Large intestine (tissue), 3 donors: ENCODE measurements at regions not wholly inside any gene's neighbourhood (a gene's known extent, or its start where the extent isn't known, plus 50 kb on each side); places are given as distances from the start of the nearest gene placed in this dataset.
"Not testable (repeated sequence)": the region's sequence is repeated elsewhere in the genome, so short reads cannot be mapped to it uniquely, and the experiment has no call there.

Experiments
- DNase-seq, 2 donors: peaks; one replicate each; pipeline versions ENCODE4 v3.0.0 to v3.0.0-alpha.2; 2013
- H3K27ac ChIP-seq: one replicate; pipeline ENCODE4 v1.5.1; 2013; ENCODE audit warnings: low read length
- H3K27me3 ChIP-seq: 2 replicates; pipeline ENCODE4 v1.6.1; 2013; ENCODE audit warnings: low read length; ENCODE audit not compliant: control insufficient read depth, insufficient read depth
- H3K36me3 ChIP-seq: 2 replicates; pipeline ENCODE4 v1.6.1; 2013; ENCODE audit warnings: low read length; ENCODE audit not compliant: control insufficient read depth, insufficient read depth
- H3K4me1 ChIP-seq: one replicate; pipeline ENCODE4 v1.6.1; 2013; ENCODE audit warnings: low read length; ENCODE audit not compliant: control insufficient read depth, insufficient read depth
- H3K4me3 ChIP-seq: one replicate; pipeline ENCODE4 v1.5.1; 2013; ENCODE audit warnings: low read length
- H3K9me3 ChIP-seq: one replicate; pipeline ENCODE4 v1.6.1; 2013; ENCODE audit warnings: mild to moderate bottlenecking, low read depth, low read length, moderate library complexity; ENCODE audit not compliant: control insufficient read depth
- WGBS: methylation state at CpG from one replicate; pipeline ENCODE4 v1.1.5; 2013; ENCODE audit warnings: low lambda C conversion rate; ENCODE audit not compliant: insufficient coverage; 5-methylcytosine and 5-hydroxymethylcytosine counted together

- DNase-seq = no peak
- H3K4me3 ChIP-seq = no peak overlapping the region
- H3K27ac ChIP-seq = no peak overlapping the region
- H3K36me3 ChIP-seq = no peaks in the 10 kb centered on the region
- no peaks in the 10 kb centered on the region for H3K27me3 ChIP-seq
- no peaks in the 10 kb centered on the region for H3K4me1 ChIP-seq
- no peaks in the 10 kb centered on the region for H3K9me3 ChIP-seq
- WGBS = 88% methylated on average over 1 of the region's 2 CpGs
These were observed 626.6 kb upstream of the ADGRB3 start for GRCh38 chr6:68008445-68008844.

GRCh38 chr6:68007717-68008116 lies 627.4 kb upstream of the ADGRB3 start:
- H3K27me3 ChIP-seq = no peaks in the 10 kb centered on the region
- no peak overlapping the region for H3K4me3 ChIP-seq
- no peaks in the 10 kb centered on the region for H3K4me1 ChIP-seq
- no peaks in the 10 kb centered on the region for H3K36me3 ChIP-seq
- H3K27ac ChIP-seq = no peak overlapping the region
- DNase-seq = no peak
- no peaks in the 10 kb centered on the region for H3K9me3 ChIP-seq

- no peak overlapping the region for H3K4me3 ChIP-seq
- no peak for DNase-seq
- no peaks in the 10 kb centered on the region for H3K4me1 ChIP-seq
These were observed 648.3 kb upstream of the ADGRB3 start for GRCh38 chr6:67986694-67987232.

GRCh38 chr6:67976486-67976885 lies 658.6 kb upstream of the ADGRB3 start:
- no peak overlapping the region for H3K27ac ChIP-seq
- H3K9me3 ChIP-seq = no peaks in the 10 kb centered on the region
- no peaks in the 10 kb centered on the region for H3K36me3 ChIP-seq
- WGBS = 80% methylated on average over 1 of the region's 2 CpGs
- H3K4me1 ChIP-seq = no peaks in the 10 kb centered on the region
- H3K27me3 ChIP-seq = no peaks in the 10 kb centered on the region
- H3K4me3 ChIP-seq = no peak overlapping the region
- DNase-seq = no peak

More at GRCh38 chr6:67986694-67987232, 648.3 kb upstream of the ADGRB3 start:
- H3K27ac ChIP-seq = no peak overlapping the region
- H3K9me3 ChIP-seq = no peaks in the 10 kb centered on the region
- no peaks in the 10 kb centered on the region for H3K27me3 ChIP-seq
- H3K36me3 ChIP-seq = no peaks in the 10 kb centered on the region

- Histone ChIP-seq H3K27me3 (no peaks in the 10 kb centered on the region), H3K27ac (no peak overlapping the region), H3K36me3 (no peaks in the 10 kb centered on the region), H3K4me1 (no peaks in the 10 kb centered on the region), H3K9me3 (no peaks in the 10 kb centered on the region), H3K4me3 (no peak overlapping the region)
- no peak for DNase-seq
These were observed 660.2 kb upstream of the ADGRB3 start for GRCh38 chr6:67974931-67975330.

GRCh38 chr6:67971812-67972211 lies 663.3 kb upstream of the ADGRB3 start:
- WGBS = 86% methylated on average over 1 of the region's 1 CpG
- no peaks in the 10 kb centered on the region for H3K27me3 ChIP-seq
- no peak overlapping the region for H3K4me3 ChIP-seq
- no peaks in the 10 kb centered on the region for H3K4me1 ChIP-seq
- no peaks in the 10 kb centered on the region for H3K9me3 ChIP-seq
- H3K27ac ChIP-seq = no peak overlapping the region
- no peaks in the 10 kb centered on the region for H3K36me3 ChIP-seq
- DNase-seq = no peak

- Histone ChIP-seq H3K9me3 (no peaks in the 10 kb centered on the region), H3K36me3 (no peaks in the 10 kb centered on the region), H3K4me3 (no peak overlapping the region), H3K27ac (no peak overlapping the region), H3K27me3 (no peaks in the 10 kb centered on the region), H3K4me1 (no peaks in the 10 kb centered on the region)
- WGBS = no CpG with 5 or more reads among the region's 1 CpG
- no peak for DNase-seq
These were observed 668.3 kb upstream of the ADGRB3 start for GRCh38 chr6:67966830-67967229.

- H3K36me3 ChIP-seq = no peaks in the 10 kb centered on the region
- H3K4me3 ChIP-seq = no peak overlapping the region
- peaks cover 4% of the 10 kb centered on the region for H3K9me3 ChIP-seq
- H3K27ac ChIP-seq = no peak overlapping the region
- DNase-seq = no peak
- H3K4me1 ChIP-seq = no peaks in the 10 kb centered on the region
- no peaks in the 10 kb centered on the region for H3K27me3 ChIP-seq
These were observed 678.7 kb upstream of the ADGRB3 start for GRCh38 chr6:67956352-67956751.

GRCh38 chr6:67952948-67953347 lies 682.1 kb upstream of the ADGRB3 start:
- Histone ChIP-seq H3K9me3 (peaks cover 4% of the 10 kb centered on the region), H3K4me1 (no peaks in the 10 kb centered on the region), H3K27ac (no peak overlapping the region), H3K27me3 (no peaks in the 10 kb centered on the region), H3K4me3 (no peak overlapping the region), H3K36me3 (no peaks in the 10 kb centered on the region)
- no peak for DNase-seq
- WGBS = no CpG with 5 or more reads among the region's 1 CpG

- no CpG with 5 or more reads among the region's 1 CpG for WGBS
- Histone ChIP-seq H3K27ac (no peak overlapping the region), H3K36me3 (no peaks in the 10 kb centered on the region), H3K4me1 (no peaks in the 10 kb centered on the region), H3K4me3 (no peak overlapping the region), H3K27me3 (no peaks in the 10 kb centered on the region), H3K9me3 (peaks cover 4% of the 10 kb centered on the region)
- DNase-seq = no peak
These were observed 683.0 kb upstream of the ADGRB3 start for GRCh38 chr6:67952121-67952520.

GRCh38 chr6:67947762-67948161 lies 687.3 kb upstream of the ADGRB3 start:
- not testable (repeated sequence) for H3K9me3 ChIP-seq, H3K27ac ChIP-seq, DNase-seq, H3K4me1 ChIP-seq, H3K4me3 ChIP-seq, H3K27me3 ChIP-seq, H3K36me3 ChIP-seq
- no CpG with 5 or more reads among the region's 1 CpG for WGBS
